ENCODE measurements at regions not wholly inside any gene's neighbourhood (a gene's known extent, or its start where the extent isn't known, plus 50 kb on each side); places are given as distances from the start of the nearest gene placed in this dataset.

DNA sequence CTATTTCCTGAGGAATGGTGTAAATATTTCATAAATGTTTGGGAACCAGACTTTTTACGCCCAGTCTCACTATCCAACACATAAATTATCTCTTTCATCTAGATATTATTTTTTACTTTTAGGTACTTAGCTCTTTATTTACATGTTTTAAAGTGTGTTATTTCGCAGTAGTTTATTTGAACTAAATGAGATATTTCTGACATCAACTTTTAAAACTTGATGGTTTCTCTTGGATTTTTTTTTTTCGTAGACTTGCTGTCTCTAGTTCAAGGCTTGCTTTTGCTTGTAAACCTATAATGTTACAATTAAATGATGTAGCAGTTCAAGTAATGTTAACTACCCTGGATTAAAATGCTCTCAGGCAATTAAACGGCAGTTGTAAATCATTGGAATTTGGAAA, 241.7 kb upstream of the PDE3A start:
- H3K4me3 ChIP-seq = no peak overlapping the region
- DNase-seq (no peak), ATAC-seq (no peak)
- H3K36me3 ChIP-seq = no peaks in the 10 kb centered on the region
- TF ChIP-seq, protein P1, sequence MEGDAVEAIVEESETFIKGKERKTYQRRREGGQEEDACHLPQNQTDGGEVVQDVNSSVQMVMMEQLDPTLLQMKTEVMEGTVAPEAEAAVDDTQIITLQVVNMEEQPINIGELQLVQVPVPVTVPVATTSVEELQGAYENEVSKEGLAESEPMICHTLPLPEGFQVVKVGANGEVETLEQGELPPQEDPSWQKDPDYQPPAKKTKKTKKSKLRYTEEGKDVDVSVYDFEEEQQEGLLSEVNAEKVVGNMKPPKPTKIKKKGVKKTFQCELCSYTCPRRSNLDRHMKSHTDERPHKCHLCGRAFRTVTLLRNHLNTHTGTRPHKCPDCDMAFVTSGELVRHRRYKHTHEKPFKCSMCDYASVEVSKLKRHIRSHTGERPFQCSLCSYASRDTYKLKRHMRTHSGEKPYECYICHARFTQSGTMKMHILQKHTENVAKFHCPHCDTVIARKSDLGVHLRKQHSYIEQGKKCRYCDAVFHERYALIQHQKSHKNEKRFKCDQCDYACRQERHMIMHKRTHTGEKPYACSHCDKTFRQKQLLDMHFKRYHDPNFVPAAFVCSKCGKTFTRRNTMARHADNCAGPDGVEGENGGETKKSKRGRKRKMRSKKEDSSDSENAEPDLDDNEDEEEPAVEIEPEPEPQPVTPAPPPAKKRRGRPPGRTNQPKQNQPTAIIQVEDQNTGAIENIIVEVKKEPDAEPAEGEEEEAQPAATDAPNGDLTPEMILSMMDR (IDR thresholded peaks at IDR 0.05) = no peak
- no peak overlapping the region for H3K27ac ChIP-seq
- intact Hi-C loops (cut with DNase I) = no loop called here
- no peaks in the 10 kb centered on the region for H3K4me1 ChIP-seq
- no peaks in the 10 kb centered on the region for H3K27me3 ChIP-seq
- no peaks in the 10 kb centered on the region for H3K9me3 ChIP-seq

DNA sequence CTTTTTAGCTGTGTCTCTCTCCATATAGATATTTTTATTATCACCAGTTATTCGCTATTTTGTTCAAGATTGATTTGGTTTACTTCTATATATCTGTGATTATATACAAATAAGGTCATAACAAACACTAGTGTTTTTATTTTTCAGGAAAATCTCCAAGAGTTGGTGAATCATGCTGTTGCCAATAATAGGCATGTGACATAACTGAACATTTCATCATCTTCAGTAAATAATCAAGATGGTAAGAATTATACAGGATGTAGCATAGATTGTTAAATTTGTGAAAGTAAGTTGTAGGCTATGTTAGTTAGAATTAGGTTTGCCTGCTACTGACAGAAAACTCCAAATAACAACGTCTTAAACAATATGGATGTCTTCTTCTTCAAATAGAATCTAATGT, 240.9 kb upstream of the PDE3A start:
- no peak for ATAC-seq
- H3K36me3 ChIP-seq = no peaks in the 10 kb centered on the region
- intact Hi-C loops (cut with DNase I) = no loop called here
- TF ChIP-seq, protein P1 (IDR thresholded peaks at IDR 0.05) = no peak
- no peaks in the 10 kb centered on the region for H3K9me3 ChIP-seq
- no peak overlapping the region for H3K4me3 ChIP-seq
- DNase-seq = no peak
- no peak overlapping the region for H3K27ac ChIP-seq
- no peaks in the 10 kb centered on the region for H3K27me3 ChIP-seq
- no peaks in the 10 kb centered on the region for H3K4me1 ChIP-seq

DNA sequence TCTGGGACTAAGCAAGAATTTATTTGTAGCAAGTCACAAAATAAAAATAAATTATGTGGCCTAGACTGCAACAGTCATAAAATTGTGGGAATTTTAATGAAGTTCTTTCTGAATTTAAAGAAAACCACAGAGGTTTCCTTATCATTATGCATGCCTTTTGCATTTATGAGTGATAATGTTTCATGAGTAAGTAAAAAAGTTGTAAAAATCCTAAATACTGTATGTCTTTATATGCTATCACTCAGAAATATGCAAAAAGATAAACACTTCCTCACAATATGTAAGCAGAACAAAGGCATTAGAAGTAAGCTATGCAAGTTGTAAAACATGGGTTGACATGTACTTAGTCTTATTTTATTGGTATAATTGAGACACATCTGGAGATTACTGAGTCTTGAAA, 239.4 kb upstream of the PDE3A start:
- Histone ChIP-seq H3K4me1 (no peaks in the 10 kb centered on the region), H3K9me3 (no peaks in the 10 kb centered on the region), H3K27me3 (no peaks in the 10 kb centered on the region), H3K36me3 (no peaks in the 10 kb centered on the region), H3K4me3 (no peak overlapping the region), H3K27ac (no peak overlapping the region)
- ATAC-seq = no peak
- TF ChIP-seq, protein P1 (IDR thresholded peaks at IDR 0.05) = no peak
- no peak for DNase-seq
- intact Hi-C loops (cut with DNase I) = no loop called here

DNA sequence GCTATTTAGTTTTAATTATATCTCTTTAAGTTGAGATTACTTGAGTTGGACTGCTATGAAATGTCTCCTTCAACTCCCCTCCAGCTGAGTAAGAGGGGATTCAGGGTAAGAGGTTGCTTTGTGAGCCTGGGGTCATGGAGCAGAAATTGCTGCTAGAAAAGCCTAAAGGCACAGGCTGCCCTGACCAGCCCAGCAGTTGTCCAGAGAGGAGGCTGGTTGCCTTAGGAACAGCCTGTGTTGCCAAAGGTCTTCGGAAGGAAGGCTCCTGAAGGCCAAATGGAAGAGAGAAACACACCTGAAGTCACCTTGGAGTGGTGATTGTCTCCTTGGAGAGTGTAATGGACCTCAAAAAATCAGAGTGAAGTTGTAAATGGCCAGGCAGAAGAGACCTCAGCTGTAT, 235.5 kb upstream of the PDE3A start:
- intact Hi-C loops (cut with DNase I) = no loop called here
- Histone ChIP-seq H3K9me3 (no peaks in the 10 kb centered on the region), H3K4me1 (no peaks in the 10 kb centered on the region), H3K27ac (no peak overlapping the region), H3K27me3 (no peaks in the 10 kb centered on the region), H3K36me3 (no peaks in the 10 kb centered on the region), H3K4me3 (no peak overlapping the region)
- TF ChIP-seq, protein P1 (IDR thresholded peaks at IDR 0.05) = no peak
- DNase-seq (no peak), ATAC-seq (no peak)

DNA sequence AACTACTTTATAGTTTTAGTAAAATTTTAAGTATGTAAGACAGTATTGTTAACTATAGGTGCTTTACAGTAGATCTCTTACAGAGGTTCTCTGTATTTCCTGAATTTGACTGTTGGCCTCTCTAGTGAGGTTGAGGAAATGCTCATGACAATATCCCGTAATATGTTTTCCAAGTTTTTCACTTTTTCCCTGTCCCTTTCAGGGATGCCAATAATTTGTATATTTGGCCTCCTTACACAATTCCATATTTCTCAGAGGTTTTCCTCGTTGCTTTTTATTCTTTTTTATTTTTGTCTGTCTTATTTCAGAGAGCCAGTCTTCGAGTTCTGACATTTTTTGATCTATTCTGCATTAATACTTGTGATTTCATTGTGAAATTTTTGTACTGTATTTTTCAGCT, 233.7 kb upstream of the PDE3A start:
- Histone ChIP-seq H3K27ac (no peak overlapping the region), H3K4me1 (no peaks in the 10 kb centered on the region), H3K36me3 (no peaks in the 10 kb centered on the region), H3K4me3 (no peak overlapping the region), H3K27me3 (no peaks in the 10 kb centered on the region), H3K9me3 (no peaks in the 10 kb centered on the region)
- DNase-seq (no peak), ATAC-seq (no peak)
- TF ChIP-seq, protein P1 (IDR thresholded peaks at IDR 0.05) = no peak
- intact Hi-C loops (cut with DNase I) = no loop called here

Measured in left lung (tissue), 4 donors.